A549 (cell line): ENCODE measurements at regions not wholly inside any gene's neighbourhood (a gene's known extent, or its start where the extent isn't known, plus 50 kb on each side); places are given as distances from the start of the nearest gene placed in this dataset.

Experiments
- ATAC-seq, 2 experiments: fragments of 200-7000 bp in 1 of 2; fragments of >200 bp in 1 of 2; cut with Nextera tagmentation in 1 of 2; cut with Tn5 transposase in 1 of 2; 3 replicates each; pipeline versions ENCODE4 v1.8.0 to v1.9.1; 2018 to 2020; ENCODE audit warnings: mild to moderate bottlenecking in 1 of 2, moderate library complexity in 1 of 2
- CTCF ChIA-PET: fragments of 300-600 bp; sonication (Branson Sonifier 250); formaldehyde crosslinking; extraction: SDS; loops from one replicate; lab custom pipeline; 2021; ENCODE audit warnings: antibody characterized with exemption, inconsistent platforms; lab: Yijun Ruan, JAX
- POLR2A ChIA-PET: fragments of 350-600 bp; formaldehyde crosslinking; extraction: SDS; loops from one replicate; lab custom pipeline; 2021; ENCODE audit warnings: antibody characterized with exemption, inconsistent platforms; lab: Yijun Ruan, JAX
- DNase-seq, 2 experiments: peaks; one replicate each; pipeline versions ENCODE4 v3.0.0 to v3.0.0-alpha.2; 2011 to 2016; ENCODE audit warnings: low read depth in 1 of 2, low spot score in 1 of 2
- FAIRE-seq: peaks from 2 replicates; lab custom pipeline; 2011; peaks lifted over from hg19 to GRCh38; lab: Jason Lieb, UNC
- H3K27ac ChIP-seq, 2 experiments: fragments of >200 bp; sonication (Bioruptor Twin); formaldehyde crosslinking; 3 replicates each; pipeline ENCODE4 v1.5.1; 2016 to 2017
- H3K4me1 ChIP-seq: fragments of >200 bp; sonication (Bioruptor Twin); formaldehyde crosslinking; 3 replicates; pipeline ENCODE4 v1.6.1; 2016
- H3K4me2 ChIP-seq: fragments of >200 bp; sonication (Bioruptor Twin); formaldehyde crosslinking; 3 replicates; pipeline ENCODE4 v1.6.1; 2016
- H3K4me3 ChIP-seq: fragments of >200 bp; sonication (Bioruptor Twin); formaldehyde crosslinking; 3 replicates; pipeline ENCODE4 v1.5.1; 2016
- H3K9me3 ChIP-seq: fragments of >200 bp; sonication (Bioruptor Twin); formaldehyde crosslinking; 3 replicates; pipeline ENCODE4 v1.6.1; 2016
- CBX2 ChIP-seq: fragments of 200-600 bp; sonication (generic); IDR thresholded peaks from 2 replicates; pipeline ENCODE4 v1.6.1; 2016; ENCODE audit warnings: low read depth, mild to moderate bottlenecking, borderline replicate concordance
- CBX8 ChIP-seq: fragments of 200-600 bp; sonication (generic); IDR thresholded peaks from 2 replicates; pipeline ENCODE4 v1.6.1; 2016
- CHD2 ChIP-seq: fragments of 150-350 bp; IDR thresholded peaks from 2 replicates; pipeline ENCODE4 v1.6.1; 2014; ENCODE audit warnings: low read length; ENCODE audit not compliant: partially characterized antibody
- EHMT2 ChIP-seq: fragments of 200-600 bp; sonication (generic); IDR thresholded peaks from 2 replicates; pipeline ENCODE4 v1.6.1; 2016; ENCODE audit warnings: antibody characterized with exemption, low read depth, mild to moderate bottlenecking, moderate library complexity
- FOSL2 ChIP-seq, 2 experiments: fragments of 450-650 bp in 1 of 2; fragments of >200 bp in 1 of 2; sonication (Bioruptor Twin) in 1 of 2; formaldehyde crosslinking; IDR thresholded peaks; 2 replicates each; pipeline versions ENCODE4 v1.5.0 to v1.6.1; 2016 to 2020; ENCODE audit warnings: mild to moderate bottlenecking in 1 of 2, moderate library complexity in 1 of 2
- FOXS1 ChIP-seq: fragments of 250-450 bp; sonication (Bioruptor Pico); IDR thresholded peaks from 2 replicates; pipeline ENCODE4 v1.5.0; 2020; ENCODE audit warnings: mild to moderate bottlenecking, moderate library complexity
- HES2 ChIP-seq: fragments of >200 bp; sonication (Bioruptor Twin); formaldehyde crosslinking; IDR thresholded peaks from 2 replicates; pipeline ENCODE4 v1.6.1; 2016
- HMGXB4 ChIP-seq: fragments of 250-450 bp; sonication (Bioruptor Pico); IDR thresholded peaks from 2 replicates; pipeline ENCODE4 v1.5.0; 2021; ENCODE audit warnings: mild to moderate bottlenecking, moderate library complexity, borderline replicate concordance
- JUN ChIP-seq, 2 experiments: fragments of >200 bp; sonication (Bioruptor Twin); formaldehyde crosslinking; IDR thresholded peaks; 2 replicates in 1 of 2; 3 replicates in 1 of 2; pipeline ENCODE4 v1.6.1; 2016 to 2017
- JUNB ChIP-seq: fragments of >200 bp; sonication (Bioruptor Twin); formaldehyde crosslinking; IDR thresholded peaks from 2 replicates; pipeline ENCODE4 v1.6.1; 2016
- KDM1A ChIP-seq: fragments of 200-600 bp; sonication (generic); IDR thresholded peaks from 2 replicates; pipeline ENCODE4 v1.6.1; 2016; ENCODE audit warnings: low read depth, mild to moderate bottlenecking
- KDM5A ChIP-seq: fragments of 200-600 bp; sonication (generic); IDR thresholded peaks from 2 replicates; pipeline ENCODE4 v1.6.1; 2016; ENCODE audit warnings: antibody characterized with exemption, mild to moderate bottlenecking
- MAFK ChIP-seq: fragments of 450-650 bp; IDR thresholded peaks from 2 replicates; pipeline ENCODE4 v1.6.1; 2014; ENCODE audit not compliant: partially characterized antibody
- MAX ChIP-seq: IDR thresholded peaks from 2 replicates; pipeline ENCODE4 v1.6.1; 2012
- POLR2AphosphoS2 ChIP-seq: conservative IDR thresholded peaks from 2 replicates; pipeline ENCODE4 v1.6.1; 2012; ENCODE audit warnings: low read length, improper control_type of control experiment, inconsistent platforms
- RAD21 ChIP-seq, 2 experiments: fragments of >200 bp in 1 of 2; sonication (Bioruptor Twin) in 1 of 2; formaldehyde crosslinking in 1 of 2; IDR thresholded peaks in 1 of 2; conservative IDR thresholded peaks in 1 of 2; 2 replicates in 1 of 2; 3 replicates in 1 of 2; pipeline ENCODE4 v1.6.1; 2012 to 2018; ENCODE audit warnings: inconsistent platforms in 1 of 2
- RNF2 ChIP-seq: fragments of 200-600 bp; sonication (generic); IDR thresholded peaks from 2 replicates; pipeline ENCODE4 v1.6.1; 2016; ENCODE audit warnings: low read depth, mild to moderate bottlenecking, antibody characterized with exemption, moderate library complexity, borderline replicate concordance
- SMC3 ChIP-seq: fragments of >200 bp; sonication (Bioruptor Twin); formaldehyde crosslinking; IDR thresholded peaks from 3 replicates; pipeline ENCODE4 v1.6.1; 2018; ENCODE audit warnings: inconsistent platforms
- SREBF2 ChIP-seq: fragments of 450-650 bp; IDR thresholded peaks from 2 replicates; pipeline ENCODE4 v1.6.1; 2014; ENCODE audit warnings: mild to moderate bottlenecking, moderate library complexity
- TFCP2L1 ChIP-seq: fragments of 250-450 bp; sonication (Bioruptor Pico); IDR thresholded peaks from 2 replicates; pipeline ENCODE4 v1.5.0; 2021; ENCODE audit warnings: mild to moderate bottlenecking
- USF2 ChIP-seq: fragments of 450-650 bp; IDR thresholded peaks from 2 replicates; pipeline ENCODE4 v1.6.1; 2014; ENCODE audit warnings: antibody characterized with exemption
- ZFP36 ChIP-seq: fragments of 450-650 bp; IDR thresholded peaks from 2 replicates; pipeline ENCODE4 v1.6.1; 2014; ENCODE audit warnings: borderline replicate concordance; ENCODE audit not compliant: partially characterized antibody
- ZSCAN20 ChIP-seq: fragments of 250-450 bp; sonication (Bioruptor Pico); IDR thresholded peaks from 2 replicates; pipeline ENCODE4 v1.8.0; 2022; ENCODE audit warnings: mild to moderate bottlenecking, moderate library complexity
- WGBS: methylation state at CpG from one replicate; pipeline ENCODE4 v1.1.6; 2017; ENCODE audit errors: missing lambda C conversion rate; 5-methylcytosine and 5-hydroxymethylcytosine counted together

GRCh38 chr13:33934343-33934742 is 116.4 kb downstream of the RFC3 start:
- TF ChIP-seq CBX2 (no peak), KDM1A (no peak), FOXS1 (CRISPR knock-in tag) (no peak), RAD21 (conservative IDR thresholded peaks at IDR 0.05 in 1 of 2, IDR thresholded peaks at IDR 0.05 in 1 of 2) (no peak)
- CTCF ChIA-PET: no interaction called here
- POLR2A ChIA-PET: no interaction called here
- no peak overlapping the region for H3K4me3 ChIP-seq
- ATAC-seq (no peak), DNase-seq (no peak), FAIRE-seq (no peak)
- 81% methylated on average over 2 of the region's 2 CpGs for WGBS
- no peaks in the 10 kb centered on the region for H3K9me3 ChIP-seq
- peak overlapping the region in 1 of 2 experiments; percentile 46; a peak in 2 of 6 replicates for H3K27ac ChIP-seq
- no peaks in the 10 kb centered on the region for H3K4me1 ChIP-seq
- H3K4me2 ChIP-seq: no peak overlapping the region

- Histone ChIP-seq H3K4me1 (no peaks in the 10 kb centered on the region), H3K4me3 (no peak overlapping the region), H3K4me2 (no peak overlapping the region), H3K9me3 (no peaks in the 10 kb centered on the region), H3K27ac (peak overlapping the region in 1 of 2 experiments; percentile 46; a peak in 2 of 6 replicates)
- no peak for DNase-seq
- ChIA-PET CTCF (no interaction called here), POLR2A (no interaction called here)
- TF ChIP-seq SMC3 (no peak), RNF2 (no peak), MAFK (no peak), CHD2 (no peak), TFCP2L1 (CRISPR knock-in tag) (no peak), POLR2AphosphoS2 (no peak), SREBF2 (no peak), JUNB (no peak)
- no peak for ATAC-seq
- FAIRE-seq: no peak
Observed at GRCh38 chr13:33934951-33935371, 117.0 kb downstream of the RFC3 start.

- Histone ChIP-seq H3K4me2 (no peak overlapping the region), H3K9me3 (no peaks in the 10 kb centered on the region), H3K4me3 (no peak overlapping the region), H3K4me1 (no peaks in the 10 kb centered on the region), H3K27ac (no peak overlapping the region)
- WGBS: 92% methylated on average over 4 of the region's 4 CpGs
- POLR2A ChIA-PET: no interaction called here
- no peak for DNase-seq
- CTCF ChIA-PET: no interaction called here
- TF ChIP-seq HES2 (no peak), RNF2 (no peak), ZSCAN20 (CRISPR knock-in tag) (no peak), ZFP36 (no peak), FOSL2 (IDR thresholded peaks at IDR 0.05) (no peak), FOSL2 (CRISPR knock-in tag; IDR thresholded peaks at IDR 0.05) (no peak), CBX8 (no peak), JUN (IDR thresholded peaks at IDR 0.05) (no peak), KDM5A (no peak), USF2 (no peak), HMGXB4 (no peak), EHMT2 (no peak), MAX (no peak)
- ATAC-seq: no peak
- no peak for FAIRE-seq
Observed at GRCh38 chr13:33935969-33936368, 118.0 kb downstream of the RFC3 start.
